ENCODE measurements at regions not wholly inside any gene's neighbourhood (a gene's known extent, or its start where the extent isn't known, plus 50 kb on each side); places are given as distances from the start of the nearest gene placed in this dataset.

GRCh38 chr12:127257366-127257935 is 1009.5 kb upstream of the TMEM132C start:
- no peak for TF ChIP-seq GATA3 (IDR thresholded peaks at IDR 0.05; ENCODE audit: low read depth, low read length)
- no peak for TF ChIP-seq GATA2 (IDR thresholded peaks at IDR 0.05; ENCODE audit: low read depth, low read length)

Measured in SH-SY5Y (cell line).